ENCODE measurements at regions not wholly inside any gene's neighbourhood (a gene's known extent, or its start where the extent isn't known, plus 50 kb on each side); places are given as distances from the start of the nearest gene placed in this dataset.

DNA sequence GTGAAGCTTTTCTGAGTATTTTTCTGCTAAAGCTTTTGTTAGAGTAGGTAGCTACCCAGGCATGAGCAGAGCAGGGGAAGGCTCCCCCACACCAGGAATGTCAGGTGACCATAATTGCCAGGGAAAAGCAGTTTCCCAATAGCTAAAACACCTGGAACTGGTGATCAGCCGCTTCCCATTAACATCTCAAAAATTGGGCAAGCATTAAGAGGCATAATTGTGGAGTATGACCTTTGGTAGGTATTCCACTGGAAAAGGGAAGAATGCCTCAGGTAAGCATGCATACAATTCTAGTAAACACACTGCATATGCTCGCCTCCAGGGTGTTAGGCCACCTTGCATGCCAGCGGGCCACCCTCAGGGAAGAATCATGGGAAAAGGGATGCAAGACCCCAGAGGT lies 84.5 kb downstream of the CCR1 start:
- in situ Hi-C loops (cut with MboI) = no loop called here
- no peak for FAIRE-seq

DNA sequence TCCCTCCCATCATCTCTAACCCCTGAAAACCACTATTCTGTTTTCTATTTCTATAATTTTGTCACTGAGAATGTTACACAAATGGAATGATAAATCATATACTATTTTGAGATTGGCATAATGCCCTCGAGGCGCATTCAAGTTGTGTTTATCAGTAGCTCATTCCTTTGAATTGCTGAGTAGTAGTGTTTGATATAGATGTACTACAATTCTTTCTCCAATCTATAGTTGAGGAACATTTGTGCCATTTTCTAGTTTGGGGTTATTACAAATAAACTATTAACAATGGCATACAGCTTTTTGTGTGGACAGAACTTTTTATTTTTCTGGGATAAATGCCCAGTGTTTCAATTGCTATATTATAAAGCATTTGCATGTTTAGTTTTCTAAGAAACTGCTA lies 86.0 kb downstream of the CCR1 start:
- Histone ChIP-seq H3K4me2 (ENCODE audit: insufficient read depth, low read length) (no peak overlapping the region), H3K27me3 (ENCODE audit: control insufficient read depth in 2 of 2, insufficient read depth in 2 of 2, low read length in 2 of 2) (no peaks in the 10 kb centered on the region), H3K79me2 (ENCODE audit: control insufficient read depth, insufficient read depth, low read length) (no peaks in the 10 kb centered on the region), H3K27ac (ENCODE audit: extremely low read depth, low read depth, low read length) (no peak overlapping the region), H3K36me3 (ENCODE audit: control insufficient read depth, insufficient read depth, low read length) (no peaks in the 10 kb centered on the region), H4K20me1 (replicated peaks; ENCODE audit: control insufficient read depth, insufficient read depth, low read length) (no peaks in the 10 kb centered on the region), H3K4me1 (replicated peaks in 1 of 2; ENCODE audit: control insufficient read depth in 2 of 2, insufficient read depth in 2 of 2, low read length in 2 of 2) (no peaks in the 10 kb centered on the region), H3K9me3 (replicated peaks; ENCODE audit: control insufficient read depth, insufficient read depth, low read depth, low read length) (no peaks in the 10 kb centered on the region), H3K9me1 (ENCODE audit: control insufficient read depth, insufficient read depth, low read length) (no peaks in the 10 kb centered on the region), H3K4me3 (no peak overlapping the region), H3K9ac (ENCODE audit: insufficient read depth in 1 of 2, low read depth in 2 of 2, low read length in 2 of 2) (no peak overlapping the region), H2AFZ (ENCODE audit: low read depth, low read length) (no peak overlapping the region)
- FAIRE-seq (no peak), ATAC-seq (no peak), DNase-seq (ENCODE audit: extremely low read depth in 1 of 4, low spot score in 3 of 4) (no peak)
- WGBS (ENCODE audit: insufficient coverage, low coverage, missing lambda C conversion rate) = 0% methylated on average over 2 of the region's 2 CpGs
- BruUV-seq (replicated peaks) = no TSS peak
- TF ChIP-seq PHF8 (IDR thresholded peaks at IDR 0.05; ENCODE audit: borderline replicate concordance, low read length) (no peak), SRSF9 (IDR thresholded peaks at IDR 0.05; ENCODE audit: borderline replicate concordance, low read depth, low read length) (no peak), MAFF (IDR thresholded peaks at IDR 0.05; ENCODE audit: low read length) (no peak), ZNF431 (CRISPR knock-in tag; IDR thresholded peaks at IDR 0.05) (no peak)
- TF ChIP-seq, protein P1, sequence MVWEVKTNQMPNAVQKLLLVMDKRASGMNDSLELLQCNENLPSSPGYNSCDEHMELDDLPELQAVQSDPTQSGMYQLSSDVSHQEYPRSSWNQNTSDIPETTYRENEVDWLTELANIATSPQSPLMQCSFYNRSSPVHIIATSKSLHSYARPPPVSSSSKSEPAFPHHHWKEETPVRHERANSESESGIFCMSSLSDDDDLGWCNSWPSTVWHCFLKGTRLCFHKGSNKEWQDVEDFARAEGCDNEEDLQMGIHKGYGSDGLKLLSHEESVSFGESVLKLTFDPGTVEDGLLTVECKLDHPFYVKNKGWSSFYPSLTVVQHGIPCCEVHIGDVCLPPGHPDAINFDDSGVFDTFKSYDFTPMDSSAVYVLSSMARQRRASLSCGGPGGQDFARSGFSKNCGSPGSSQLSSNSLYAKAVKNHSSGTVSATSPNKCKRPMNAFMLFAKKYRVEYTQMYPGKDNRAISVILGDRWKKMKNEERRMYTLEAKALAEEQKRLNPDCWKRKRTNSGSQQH (CRISPR knock-in tag; IDR thresholded peaks at IDR 0.05) = no peak
- TF ChIP-seq, protein P2, sequence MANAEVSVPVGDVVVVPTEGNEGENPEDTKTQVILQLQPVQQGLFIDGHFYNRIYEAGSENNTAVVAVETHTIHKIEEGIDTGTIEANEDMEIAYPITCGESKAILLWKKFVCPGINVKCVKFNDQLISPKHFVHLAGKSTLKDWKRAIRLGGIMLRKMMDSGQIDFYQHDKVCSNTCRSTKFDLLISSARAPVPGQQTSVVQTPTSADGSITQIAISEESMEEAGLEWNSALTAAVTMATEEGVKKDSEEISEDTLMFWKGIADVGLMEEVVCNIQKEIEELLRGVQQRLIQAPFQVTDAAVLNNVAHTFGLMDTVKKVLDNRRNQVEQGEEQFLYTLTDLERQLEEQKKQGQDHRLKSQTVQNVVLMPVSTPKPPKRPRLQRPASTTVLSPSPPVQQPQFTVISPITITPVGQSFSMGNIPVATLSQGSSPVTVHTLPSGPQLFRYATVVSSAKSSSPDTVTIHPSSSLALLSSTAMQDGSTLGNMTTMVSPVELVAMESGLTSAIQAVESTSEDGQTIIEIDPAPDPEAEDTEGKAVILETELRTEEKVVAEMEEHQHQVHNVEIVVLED (CRISPR knock-in tag; IDR thresholded peaks at IDR 0.05) = no peak
- ChIA-PET CTCF (ENCODE audit: low intra/inter-chr PET ratio) (no interaction called here), POLR2A (interaction anchor here (1.0 kb wide), 1 partner anchor 12 kb away, joined by 4 read pairs; no protein-coding TSS in a partner anchor)
- intact Hi-C loops (cut with micrococcal nuclease) (no loop called here), in situ Hi-C loops (cut with MboI) (no loop called here)

More for the DNA sequence above, 84.5 kb downstream of the CCR1 start:
- 0% methylated on average over 3 of the region's 3 CpGs for WGBS (ENCODE audit: insufficient coverage, low coverage, missing lambda C conversion rate)
- no TSS peak for BruUV-seq (replicated peaks)
- H3K27me3 ChIP-seq (ENCODE audit: control insufficient read depth in 2 of 2, insufficient read depth in 2 of 2, low read length in 2 of 2) = no peaks in the 10 kb centered on the region
- ChIA-PET CTCF (ENCODE audit: low intra/inter-chr PET ratio) (no interaction called here), POLR2A (no interaction called here)
- no peak overlapping the region for H2AFZ ChIP-seq (ENCODE audit: low read depth, low read length)
- TF ChIP-seq RBBP5 (IDR thresholded peaks at IDR 0.05; ENCODE audit: borderline replicate concordance, insufficient read depth, low read length, poor library complexity, severe bottlenecking) (no peak), IFI16 (CRISPR knock-in tag; IDR thresholded peaks at IDR 0.05) (no peak), TCF7 (IDR thresholded peaks at IDR 0.05; ENCODE audit: borderline replicate concordance) (no peak), ZNF75A (CRISPR knock-in tag; IDR thresholded peaks at IDR 0.05) (no peak), MEIS2 (IDR thresholded peaks at IDR 0.05; ENCODE audit: partially characterized antibody) (no peak), KAT2B (IDR thresholded peaks at IDR 0.05; ENCODE audit: low read depth, low read length) (no peak), CBFB (CRISPR knock-in tag; IDR thresholded peaks at IDR 0.05) (no peak), ZNF780A (CRISPR knock-in tag; IDR thresholded peaks at IDR 0.05) (no peak), ZNF184 (CRISPR knock-in tag; IDR thresholded peaks at IDR 0.05) (no peak), HMG20A (CRISPR knock-in tag; conservative IDR thresholded peaks at IDR 0.05) (no peak), CREBBP (IDR thresholded peaks at IDR 0.05; ENCODE audit: low read depth, low read length) (no peak)
- no peaks in the 10 kb centered on the region for H3K9me1 ChIP-seq (ENCODE audit: control insufficient read depth, insufficient read depth, low read length)
- no peaks in the 10 kb centered on the region for H3K36me3 ChIP-seq (ENCODE audit: control insufficient read depth, insufficient read depth, low read length)
- no peak overlapping the region for H3K4me3 ChIP-seq
- no peaks in the 10 kb centered on the region for H3K79me2 ChIP-seq (ENCODE audit: control insufficient read depth, insufficient read depth, low read length)
- H3K9ac ChIP-seq (ENCODE audit: insufficient read depth in 1 of 2, low read depth in 2 of 2, low read length in 2 of 2) = no peak overlapping the region
- no peak overlapping the region for H3K27ac ChIP-seq (ENCODE audit: extremely low read depth, low read depth, low read length)
- no peak overlapping the region for H3K4me2 ChIP-seq (ENCODE audit: insufficient read depth, low read length)
- H4K20me1 ChIP-seq (replicated peaks; ENCODE audit: control insufficient read depth, insufficient read depth, low read length) = no peaks in the 10 kb centered on the region
- no peaks in the 10 kb centered on the region for H3K9me3 ChIP-seq (replicated peaks; ENCODE audit: control insufficient read depth, insufficient read depth, low read depth, low read length)
- DNase-seq (ENCODE audit: extremely low read depth in 1 of 4, low spot score in 3 of 4) (no peak), ATAC-seq (no peak)
- intact Hi-C loops (cut with micrococcal nuclease) = no loop called here
- no peaks in the 10 kb centered on the region for H3K4me1 ChIP-seq (replicated peaks in 1 of 2; ENCODE audit: control insufficient read depth in 2 of 2, insufficient read depth in 2 of 2, low read length in 2 of 2)
